ENCODE measurements at regions not wholly inside any gene's neighbourhood (a gene's known extent, or its start where the extent isn't known, plus 50 kb on each side); places are given as distances from the start of the nearest gene placed in this dataset.

GRCh38 chr18:45207328-45207727 lies 407.9 kb upstream of the SLC14A2 start:
- TF ChIP-seq, protein P1, sequence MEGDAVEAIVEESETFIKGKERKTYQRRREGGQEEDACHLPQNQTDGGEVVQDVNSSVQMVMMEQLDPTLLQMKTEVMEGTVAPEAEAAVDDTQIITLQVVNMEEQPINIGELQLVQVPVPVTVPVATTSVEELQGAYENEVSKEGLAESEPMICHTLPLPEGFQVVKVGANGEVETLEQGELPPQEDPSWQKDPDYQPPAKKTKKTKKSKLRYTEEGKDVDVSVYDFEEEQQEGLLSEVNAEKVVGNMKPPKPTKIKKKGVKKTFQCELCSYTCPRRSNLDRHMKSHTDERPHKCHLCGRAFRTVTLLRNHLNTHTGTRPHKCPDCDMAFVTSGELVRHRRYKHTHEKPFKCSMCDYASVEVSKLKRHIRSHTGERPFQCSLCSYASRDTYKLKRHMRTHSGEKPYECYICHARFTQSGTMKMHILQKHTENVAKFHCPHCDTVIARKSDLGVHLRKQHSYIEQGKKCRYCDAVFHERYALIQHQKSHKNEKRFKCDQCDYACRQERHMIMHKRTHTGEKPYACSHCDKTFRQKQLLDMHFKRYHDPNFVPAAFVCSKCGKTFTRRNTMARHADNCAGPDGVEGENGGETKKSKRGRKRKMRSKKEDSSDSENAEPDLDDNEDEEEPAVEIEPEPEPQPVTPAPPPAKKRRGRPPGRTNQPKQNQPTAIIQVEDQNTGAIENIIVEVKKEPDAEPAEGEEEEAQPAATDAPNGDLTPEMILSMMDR (optimal IDR thresholded peaks at IDR 0.05 in 1 of 3, IDR thresholded peaks at IDR 0.05 in 1 of 3, conservative IDR thresholded peaks at IDR 0.05 in 1 of 3; ENCODE audit: extremely low read depth in 1 of 3, insufficient read depth in 2 of 3, low read length in 3 of 3), result no peak
- no peak for TF ChIP-seq EZH2 (IDR thresholded peaks at IDR 0.05; ENCODE audit: low read length)
